Activated CD4-positive, alpha-beta T cell treated with anti-CD3 and anti-CD28 coated beads for 36 hours (primary cell): ENCODE measurements at regions not wholly inside any gene's neighbourhood (a gene's known extent, or its start where the extent isn't known, plus 50 kb on each side); places are given as distances from the start of the nearest gene placed in this dataset.

Experiments
- ATAC-seq: fragments of 200-7000 bp; cut with Tn5 transposase; one replicate; pipeline ENCODE4 v1.10.0; 2021; ENCODE audit warnings: mild to moderate bottlenecking, moderate library complexity
- CTCF ChIA-PET: fragments of 350-600 bp; sonication (Branson Sonifier 250); formaldehyde crosslinking; loops from one replicate; lab custom pipeline; 2021; ENCODE audit warnings: antibody characterized with exemption; lab: Charles Lee
- POLR2A ChIA-PET: fragments of 350-600 bp; sonication (Branson Sonifier 250); formaldehyde crosslinking; loops from one replicate; lab custom pipeline; 2021; ENCODE audit warnings: antibody characterized with exemption, inconsistent platforms; lab: Charles Lee
- DNase-seq: peaks from one replicate; pipeline ENCODE4 v3.0.0-alpha.2; 2020
- H3K27ac Mint-ChIP-seq: one replicate; pipeline ENCODE4 v1.8.0; 2021; ENCODE audit warnings: mixed read lengths
- H3K27me3 Mint-ChIP-seq: one replicate; pipeline ENCODE4 v1.8.0; 2021; ENCODE audit warnings: mixed read lengths
- H3K36me3 Mint-ChIP-seq: one replicate; pipeline ENCODE4 v1.8.0; 2021; ENCODE audit warnings: low read depth, mixed read lengths
- H3K4me1 Mint-ChIP-seq: one replicate; pipeline ENCODE4 v1.8.0; 2021; ENCODE audit warnings: mixed read lengths
- H3K4me3 Mint-ChIP-seq: one replicate; pipeline ENCODE4 v1.8.0; 2021; ENCODE audit warnings: mild to moderate bottlenecking, moderate library complexity, mixed read lengths
- H3K9me3 Mint-ChIP-seq: one replicate; pipeline ENCODE4 v1.8.0; 2021; ENCODE audit warnings: low read depth, mixed read lengths
- intact Hi-C, 2 experiments: fragments of 100-400 bp; cut with DNase I in 1 of 2; cut with micrococcal nuclease in 1 of 2; formaldehyde crosslinking; loops; one replicate each; pipeline versions ENCODE4 v1.14.2 to v1.15.1; 2022 to 2024; cut with DNase I, micrococcal nuclease

- Mint-ChIP-seq H3K4me1 (no peaks in the 10 kb centered on the region), H3K27ac (no peak overlapping the region), H3K9me3 (peaks cover 5% of the 10 kb centered on the region), H3K4me3 (no peak overlapping the region), H3K36me3 (no peaks in the 10 kb centered on the region), H3K27me3 (no peaks in the 10 kb centered on the region)
- ATAC-seq, result no peak
- intact Hi-C loops, result no loop called here
- POLR2A ChIA-PET, result no interaction called here
- DNase-seq, result no peak
- CTCF ChIA-PET, result no interaction called here
Measured at GRCh38 chr2:5393474-5393873, 298.7 kb upstream of the SOX11 start.

GRCh38 chr2:5394223-5394622, 298.0 kb upstream of the SOX11 start:
- no peak for ATAC-seq
- H3K4me3 Mint-ChIP-seq, result no peak overlapping the region

GRCh38 chr2:5401115-5401657, 291.0 kb upstream of the SOX11 start:
- intact Hi-C loops, result no loop called here
- H3K36me3 Mint-ChIP-seq, result no peaks in the 10 kb centered on the region
- DNase-seq (no peak), ATAC-seq (no peak)
- H3K9me3 Mint-ChIP-seq, result no peaks in the 10 kb centered on the region
- POLR2A ChIA-PET, result no interaction called here
- H3K27me3 Mint-ChIP-seq, result no peaks in the 10 kb centered on the region
- no peaks in the 10 kb centered on the region for H3K4me1 Mint-ChIP-seq
- H3K27ac Mint-ChIP-seq, result no peak overlapping the region
- no peak overlapping the region for H3K4me3 Mint-ChIP-seq
- CTCF ChIA-PET, result interaction anchor here (0.7 kb wide), 1 partner anchor 824 kb away, joined by 3 read pairs; no protein-coding TSS in a partner anchor

More at GRCh38 chr2:5394223-5394622, 298.0 kb upstream of the SOX11 start:
- Mint-ChIP-seq H3K4me1 (no peaks in the 10 kb centered on the region), H3K9me3 (peaks cover 5% of the 10 kb centered on the region), H3K27me3 (no peaks in the 10 kb centered on the region), H3K36me3 (no peaks in the 10 kb centered on the region), H3K27ac (no peak overlapping the region)
- CTCF ChIA-PET, result no interaction called here
- no peak for DNase-seq
- intact Hi-C loops, result no loop called here
- POLR2A ChIA-PET, result interaction anchor here (0.6 kb wide), 1 partner anchor 1408 kb away, joined by 3 read pairs; no protein-coding TSS in a partner anchor

- Mint-ChIP-seq H3K4me1 (no peaks in the 10 kb centered on the region), H3K27me3 (no peaks in the 10 kb centered on the region), H3K9me3 (no peaks in the 10 kb centered on the region), H3K36me3 (no peaks in the 10 kb centered on the region), H3K4me3 (no peak overlapping the region), H3K27ac (no peak overlapping the region)
- CTCF ChIA-PET, result no interaction called here
- intact Hi-C loops, result no loop called here
- ATAC-seq (no peak), DNase-seq (no peak)
- POLR2A ChIA-PET, result no interaction called here
Measured at GRCh38 chr2:5403392-5403791, 288.8 kb upstream of the SOX11 start.

GRCh38 chr2:5409898-5410381, 282.2 kb upstream of the SOX11 start:
- ChIA-PET CTCF (no interaction called here), POLR2A (no interaction called here)
- no peaks in the 10 kb centered on the region for H3K9me3 Mint-ChIP-seq
- no peaks in the 10 kb centered on the region for H3K36me3 Mint-ChIP-seq
- intact Hi-C loops, result no loop called here
- ATAC-seq, result no peak
- no peaks in the 10 kb centered on the region for H3K4me1 Mint-ChIP-seq
- DNase-seq, result no peak
- no peak overlapping the region for H3K4me3 Mint-ChIP-seq
- no peak overlapping the region for H3K27ac Mint-ChIP-seq
- H3K27me3 Mint-ChIP-seq, result no peaks in the 10 kb centered on the region

GRCh38 chr2:5410991-5411700, 281.0 kb upstream of the SOX11 start:
- ATAC-seq, result no peak
- no peak for DNase-seq
- H3K9me3 Mint-ChIP-seq, result no peaks in the 10 kb centered on the region
- POLR2A ChIA-PET, result no interaction called here
- no peak overlapping the region for H3K4me3 Mint-ChIP-seq
- CTCF ChIA-PET, result interaction anchor here (0.6 kb wide), 1 partner anchor 18 kb away, joined by 4 read pairs; no protein-coding TSS in a partner anchor
- no peaks in the 10 kb centered on the region for H3K36me3 Mint-ChIP-seq
- H3K4me1 Mint-ChIP-seq, result no peaks in the 10 kb centered on the region
- H3K27ac Mint-ChIP-seq, result no peak overlapping the region
- intact Hi-C loops, result no loop called here
- no peaks in the 10 kb centered on the region for H3K27me3 Mint-ChIP-seq

- ChIA-PET CTCF (interaction anchor here (0.7 kb wide), 1 partner anchor 1637 kb away, joined by 3 read pairs; no protein-coding TSS in a partner anchor), POLR2A (no interaction called here)
- ATAC-seq (no peak), DNase-seq (no peak)
- no peak overlapping the region for H3K27ac Mint-ChIP-seq
- no peak overlapping the region for H3K4me3 Mint-ChIP-seq
- H3K27me3 Mint-ChIP-seq, result no peaks in the 10 kb centered on the region
- H3K9me3 Mint-ChIP-seq, result no peaks in the 10 kb centered on the region
- intact Hi-C loops, result no loop called here
- H3K4me1 Mint-ChIP-seq, result no peaks in the 10 kb centered on the region
- no peaks in the 10 kb centered on the region for H3K36me3 Mint-ChIP-seq
Measured at GRCh38 chr2:5412001-5412400, 280.2 kb upstream of the SOX11 start.

GRCh38 chr2:5433855-5434254, 258.3 kb upstream of the SOX11 start:
- no peak for DNase-seq
- H3K27ac Mint-ChIP-seq, result no peak overlapping the region
- H3K27me3 Mint-ChIP-seq, result no peaks in the 10 kb centered on the region
- ChIA-PET POLR2A (no interaction called here), CTCF (no interaction called here)
- intact Hi-C loops, result no loop called here
- H3K36me3 Mint-ChIP-seq, result no peaks in the 10 kb centered on the region
- no peaks in the 10 kb centered on the region for H3K4me1 Mint-ChIP-seq
- no peak overlapping the region for H3K4me3 Mint-ChIP-seq
- no peaks in the 10 kb centered on the region for H3K9me3 Mint-ChIP-seq
- ATAC-seq, result no peak

GRCh38 chr2:5437375-5437774, 254.8 kb upstream of the SOX11 start:
- H3K27me3 Mint-ChIP-seq, result no peaks in the 10 kb centered on the region
- ChIA-PET POLR2A (no interaction called here), CTCF (no interaction called here)
- intact Hi-C loops, result no loop called here
- no peaks in the 10 kb centered on the region for H3K9me3 Mint-ChIP-seq
- ATAC-seq (no peak), DNase-seq (no peak)
- H3K4me1 Mint-ChIP-seq, result no peaks in the 10 kb centered on the region
- H3K4me3 Mint-ChIP-seq, result no peak overlapping the region
- no peaks in the 10 kb centered on the region for H3K36me3 Mint-ChIP-seq
- no peak overlapping the region for H3K27ac Mint-ChIP-seq

- no peak for DNase-seq
- intact Hi-C loops, result no loop called here
- Mint-ChIP-seq H3K27ac (no peak overlapping the region), H3K27me3 (no peaks in the 10 kb centered on the region), H3K9me3 (peaks cover 3% of the 10 kb centered on the region), H3K4me1 (no peaks in the 10 kb centered on the region), H3K4me3 (no peak overlapping the region), H3K36me3 (no peaks in the 10 kb centered on the region)
- no peak for ATAC-seq
- ChIA-PET CTCF (interaction anchor here (0.6 kb wide), 2 partner anchors 13 to 19 kb away, joined by 3 read pairs; no protein-coding TSS in a partner anchor), POLR2A (no interaction called here)
Measured at GRCh38 chr2:5440174-5440573, 252.0 kb upstream of the SOX11 start.

- Mint-ChIP-seq H3K4me1 (no peaks in the 10 kb centered on the region), H3K36me3 (no peaks in the 10 kb centered on the region), H3K9me3 (peaks cover 3% of the 10 kb centered on the region), H3K27ac (no peak overlapping the region), H3K27me3 (no peaks in the 10 kb centered on the region), H3K4me3 (no peak overlapping the region)
- DNase-seq (no peak), ATAC-seq (no peak)
- ChIA-PET CTCF (no interaction called here), POLR2A (no interaction called here)
- intact Hi-C loops, result no loop called here
Measured at GRCh38 chr2:5442736-5443135, 249.4 kb upstream of the SOX11 start.

- POLR2A ChIA-PET, result no interaction called here
- no peak overlapping the region for H3K27ac Mint-ChIP-seq
- ATAC-seq (no peak), DNase-seq (no peak)
- no peaks in the 10 kb centered on the region for H3K4me1 Mint-ChIP-seq
- peaks cover 3% of the 10 kb centered on the region for H3K9me3 Mint-ChIP-seq
- intact Hi-C loops, result no loop called here
- no peaks in the 10 kb centered on the region for H3K36me3 Mint-ChIP-seq
- CTCF ChIA-PET, result no interaction called here
- H3K4me3 Mint-ChIP-seq, result no peak overlapping the region
- no peaks in the 10 kb centered on the region for H3K27me3 Mint-ChIP-seq
Measured at GRCh38 chr2:5444168-5444567, 248.0 kb upstream of the SOX11 start.
